NCI-H2107 (cell line): ENCODE measurements at regions not wholly inside any gene's neighbourhood (a gene's known extent, or its start where the extent isn't known, plus 50 kb on each side); places are given as distances from the start of the nearest gene placed in this dataset.
"Not testable (repeated sequence)": the region's sequence is repeated elsewhere in the genome, so short reads cannot be mapped to it uniquely, and the experiment has no call there.

Experiments used
- DNase-seq: peaks from one replicate; lab custom pipeline; 2025; lab: John Stamatoyannopoulos, UW

GRCh38 chr14:105752420-105752819, 226.0 kb downstream of the TMEM121 start:
- DNase-seq, result not testable (repeated sequence)

GRCh38 chr14:105760691-105761344, 234.4 kb downstream of the TMEM121 start:
- no peak for DNase-seq

GRCh38 chr14:105761345-105761740, 235.0 kb downstream of the TMEM121 start:
- not testable (repeated sequence) for DNase-seq

- no peak for DNase-seq
Measured at GRCh38 chr14:105761842-105762241, 235.5 kb downstream of the TMEM121 start.

GRCh38 chr14:105762262-105762661, 235.9 kb downstream of the TMEM121 start:
- not testable (repeated sequence) for DNase-seq

GRCh38 chr14:105764254-105764901, 238.0 kb downstream of the TMEM121 start:
- DNase-seq, result not testable (repeated sequence)

- DNase-seq, result not testable (repeated sequence)
Measured at GRCh38 chr14:105765072-105765825, 238.9 kb downstream of the TMEM121 start.

- DNase-seq, result no peak
Measured at GRCh38 chr14:105765893-105766614, 239.7 kb downstream of the TMEM121 start.

- DNase-seq, result no peak
Measured at GRCh38 chr14:105767315-105767714, 240.9 kb downstream of the TMEM121 start.

GRCh38 chr14:105768039-105768438, 241.7 kb downstream of the TMEM121 start:
- not testable (repeated sequence) for DNase-seq

GRCh38 chr14:105769061-105769730, 242.8 kb downstream of the TMEM121 start:
- not testable (repeated sequence) for DNase-seq

GRCh38 chr14:105770619-105771216, 244.3 kb downstream of the TMEM121 start:
- not testable (repeated sequence) for DNase-seq

GRCh38 chr14:105771261-105772226, 245.2 kb downstream of the TMEM121 start:
- DNase-seq, result not testable (repeated sequence)

GRCh38 chr14:105772710-105773250, 246.4 kb downstream of the TMEM121 start:
- DNase-seq, result not testable (repeated sequence)

- no peak for DNase-seq
Measured at GRCh38 chr14:105773584-105773983, 247.2 kb downstream of the TMEM121 start.

GRCh38 chr14:105774001-105774400, 247.6 kb downstream of the TMEM121 start:
- DNase-seq, result no peak

GRCh38 chr14:105774585-105775348, 248.4 kb downstream of the TMEM121 start:
- DNase-seq, result not testable (repeated sequence)

GRCh38 chr14:105775349-105775923, 249.1 kb downstream of the TMEM121 start:
- not testable (repeated sequence) for DNase-seq
